Activated naive CD4-positive, alpha-beta T cell treated with anti-CD3 and anti-CD28 coated beads, Interleukin-2, amount 50 U/mL, for 72 hours (primary cell): ENCODE measurements at regions not wholly inside any gene's neighbourhood (a gene's known extent, or its start where the extent isn't known, plus 50 kb on each side); places are given as distances from the start of the nearest gene placed in this dataset.
"Not testable (repeated sequence)": the region's sequence is repeated elsewhere in the genome, so short reads cannot be mapped to it uniquely, and the experiment has no call there.

Experiments used
- ATAC-seq, 2 donors: fragments of 150-1000 bp; cut with Tn5 transposase; 2 replicates each; pipeline ENCODE4 v1.10.0; 2021; ENCODE audit warnings: mild to moderate bottlenecking in 2 of 2, moderate library complexity in 2 of 2
- DNase-seq, 2 donors: peaks; one replicate each; pipeline ENCODE4 v3.0.0; 2021 to 2022; ENCODE audit warnings: low spot score in 2 of 2
- H3K27ac Mint-ChIP-seq, 2 donors: one replicate each; pipeline ENCODE4 v1.8.0; 2022; ENCODE audit warnings: mild to moderate bottlenecking in 2 of 2, mixed read lengths in 2 of 2
- H3K36me3 Mint-ChIP-seq, 2 donors: one replicate each; pipeline ENCODE4 v1.8.0; 2022; ENCODE audit warnings: mixed read lengths in 2 of 2
- H3K9me3 Mint-ChIP-seq, 2 donors: one replicate each; pipeline ENCODE4 v1.8.0; 2022; ENCODE audit warnings: mixed read lengths in 2 of 2

DNA sequence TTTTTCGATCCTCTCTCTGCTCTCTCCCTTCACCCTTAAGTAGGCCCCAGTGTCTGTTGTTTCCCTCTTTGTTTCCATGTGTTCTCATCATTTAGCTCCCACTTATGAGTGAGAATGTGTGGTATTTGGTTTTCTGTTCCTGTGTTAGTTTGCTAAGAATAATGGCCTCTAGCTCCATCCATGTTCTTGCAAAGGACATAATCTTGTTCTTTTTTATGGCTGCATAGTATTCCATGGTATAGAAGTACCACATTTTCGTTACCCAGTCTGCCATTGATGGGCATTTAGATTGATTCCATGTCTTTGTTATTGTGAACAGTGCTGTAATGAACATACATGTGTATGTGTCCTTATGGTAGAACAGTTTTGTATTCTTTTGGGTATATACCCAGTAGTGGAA, 91.5 kb downstream of the TANC2 start:
- ATAC-seq, H3K27ac Mint-ChIP-seq, H3K9me3 Mint-ChIP-seq, DNase-seq, H3K36me3 Mint-ChIP-seq: not testable (repeated sequence)

DNA sequence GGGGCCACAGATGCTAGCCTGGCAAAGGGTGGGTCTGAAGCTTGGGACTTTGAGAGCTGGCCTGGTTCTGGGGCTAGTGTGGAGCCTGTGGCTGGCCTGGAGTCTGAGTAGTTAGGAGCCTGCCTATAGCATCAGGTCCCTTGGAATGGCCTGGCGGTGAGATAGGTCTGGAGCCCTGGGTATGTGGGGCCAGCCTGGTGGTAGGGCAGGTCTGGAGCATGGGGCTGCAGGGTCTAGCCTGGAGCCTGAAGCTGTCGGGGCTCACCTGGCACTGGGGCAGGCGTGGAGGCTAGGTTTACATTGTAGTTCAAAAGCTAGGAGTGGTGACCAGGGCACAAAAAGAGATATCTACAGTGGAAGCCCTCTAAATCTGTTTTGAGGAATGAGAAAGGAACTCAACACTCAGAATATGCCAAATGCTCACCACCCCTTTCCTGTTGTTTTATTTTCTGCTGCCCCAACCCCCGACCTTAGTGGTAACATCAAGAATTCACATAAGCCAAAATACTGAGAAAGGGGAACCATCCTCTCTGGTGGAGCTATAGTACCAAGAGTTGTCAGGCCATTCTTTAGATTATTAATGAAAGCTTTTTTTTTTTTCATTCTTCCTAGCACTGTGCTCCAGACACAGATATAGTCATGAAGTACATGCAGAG, 100.3 kb downstream of the TANC2 start:
- no peak overlapping the region for H3K27ac Mint-ChIP-seq
- H3K9me3 Mint-ChIP-seq = no peaks in the 10 kb centered on the region
- DNase-seq (no peak), ATAC-seq (no peak)
- no peaks in the 10 kb centered on the region for H3K36me3 Mint-ChIP-seq

DNA sequence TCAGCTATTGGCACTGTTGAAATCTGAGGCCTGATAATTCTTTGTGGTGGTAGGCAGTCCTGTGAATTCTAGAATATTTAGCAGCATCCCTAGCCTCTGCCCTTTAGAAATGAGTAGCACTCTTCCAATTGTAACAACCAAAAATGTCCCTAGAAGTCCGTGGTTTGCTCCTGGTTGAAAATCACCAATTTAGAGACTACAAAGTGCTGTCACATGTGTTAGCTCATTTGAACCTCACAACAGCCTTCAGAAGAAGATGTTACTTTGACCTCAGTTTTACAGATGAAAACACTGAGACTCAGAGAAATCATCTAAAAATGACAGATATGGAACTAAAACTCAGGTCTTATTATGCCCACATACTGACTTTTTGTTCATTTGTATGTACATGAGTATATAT, 103.2 kb downstream of the TANC2 start:
- no peak overlapping the region for H3K27ac Mint-ChIP-seq
- DNase-seq (no peak), ATAC-seq (peak; percentile 50 to 51)
- no peaks in the 10 kb centered on the region for H3K9me3 Mint-ChIP-seq
- H3K36me3 Mint-ChIP-seq = no peaks in the 10 kb centered on the region

DNA sequence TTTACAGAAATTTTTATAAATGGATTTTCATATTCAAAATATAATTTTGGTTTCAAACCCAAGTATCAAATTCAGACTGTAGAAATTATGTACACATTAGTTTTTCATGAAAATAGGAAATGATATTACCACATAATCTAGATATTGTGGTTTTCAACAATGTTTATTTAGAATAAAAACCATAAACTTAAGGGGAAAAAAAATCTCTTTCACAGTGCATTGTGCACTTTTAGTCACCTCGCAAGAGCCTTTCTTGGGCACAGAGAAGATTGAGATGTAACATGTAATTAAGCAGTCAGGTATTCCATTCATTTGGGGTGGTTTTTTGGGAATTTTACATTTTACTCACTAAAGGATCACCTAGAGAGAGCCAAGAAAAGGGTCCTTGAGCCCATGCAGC, 104.0 kb downstream of the TANC2 start:
- no peak overlapping the region for H3K27ac Mint-ChIP-seq
- no peak for ATAC-seq
- H3K9me3 Mint-ChIP-seq = no peaks in the 10 kb centered on the region
- no peak for DNase-seq
- H3K36me3 Mint-ChIP-seq = no peaks in the 10 kb centered on the region

DNA sequence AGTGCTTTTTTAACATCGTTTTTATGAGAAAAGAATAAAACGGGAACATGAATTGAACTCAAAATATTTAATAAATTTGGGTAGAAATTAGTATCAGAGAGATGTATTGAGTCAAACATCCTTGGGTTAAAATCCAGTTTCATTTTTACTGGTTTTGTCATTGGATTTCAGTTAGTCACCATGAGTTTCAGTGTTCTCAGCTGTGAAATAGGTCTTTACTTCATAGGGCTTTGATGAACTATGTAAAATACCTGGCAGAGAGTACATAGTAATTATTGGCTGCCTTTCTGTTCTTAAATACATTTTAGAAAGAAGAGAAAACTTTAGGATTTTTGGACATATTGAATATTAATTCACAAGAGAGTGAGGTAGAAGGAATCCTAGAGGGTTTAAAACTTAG, 105.8 kb downstream of the TANC2 start:
- ATAC-seq (peak; percentile 55 to 67), DNase-seq (no peak)
- Mint-ChIP-seq H3K36me3 (no peaks in the 10 kb centered on the region), H3K9me3 (no peaks in the 10 kb centered on the region), H3K27ac (no peak overlapping the region)

DNA sequence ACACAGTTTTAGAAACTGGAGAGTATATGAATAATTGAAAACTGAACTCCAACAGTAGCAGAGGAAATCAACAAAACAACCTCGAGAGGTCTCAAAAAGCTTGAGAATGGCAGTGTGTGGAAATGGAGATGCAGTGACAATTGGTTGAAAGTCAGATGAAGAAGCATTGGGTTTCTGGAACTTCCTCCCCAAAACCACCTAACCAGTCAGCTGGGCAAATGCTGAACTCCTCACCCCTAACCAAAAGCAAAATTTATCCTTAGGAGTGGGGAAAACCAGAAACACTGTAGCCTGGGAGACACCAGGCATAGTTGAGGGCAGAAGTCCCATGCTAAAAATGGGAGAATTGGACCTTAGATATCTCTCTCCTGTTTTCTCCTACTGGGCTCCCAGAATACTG, 109.9 kb downstream of the TANC2 start:
- Mint-ChIP-seq H3K36me3 (no peaks in the 10 kb centered on the region), H3K9me3 (no peaks in the 10 kb centered on the region), H3K27ac (no peak overlapping the region)
- DNase-seq (no peak), ATAC-seq (no peak)

DNA sequence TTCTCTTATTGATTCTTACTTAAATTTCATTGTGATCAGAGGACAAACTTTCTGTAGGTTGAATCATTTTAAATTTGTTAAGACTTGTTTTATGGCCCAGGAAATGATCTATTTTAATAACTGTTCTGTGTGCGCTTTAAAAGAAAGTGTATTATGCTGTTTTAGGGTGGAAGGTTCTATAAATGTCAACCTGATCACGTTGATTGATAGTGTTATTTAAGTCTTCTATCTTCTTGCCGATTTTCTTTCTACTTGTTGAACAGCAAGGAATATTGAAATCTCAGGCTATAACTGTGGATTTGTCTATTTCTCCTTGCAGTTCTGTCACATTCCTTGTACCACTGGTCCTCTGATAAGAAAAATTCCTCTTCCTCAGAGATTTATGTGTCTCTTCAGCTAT, 112.7 kb downstream of the TANC2 start:
- ATAC-seq = no peak
- Mint-ChIP-seq H3K27ac (no peak overlapping the region), H3K9me3 (no peaks in the 10 kb centered on the region), H3K36me3 (no peaks in the 10 kb centered on the region)
- DNase-seq = no peak

DNA sequence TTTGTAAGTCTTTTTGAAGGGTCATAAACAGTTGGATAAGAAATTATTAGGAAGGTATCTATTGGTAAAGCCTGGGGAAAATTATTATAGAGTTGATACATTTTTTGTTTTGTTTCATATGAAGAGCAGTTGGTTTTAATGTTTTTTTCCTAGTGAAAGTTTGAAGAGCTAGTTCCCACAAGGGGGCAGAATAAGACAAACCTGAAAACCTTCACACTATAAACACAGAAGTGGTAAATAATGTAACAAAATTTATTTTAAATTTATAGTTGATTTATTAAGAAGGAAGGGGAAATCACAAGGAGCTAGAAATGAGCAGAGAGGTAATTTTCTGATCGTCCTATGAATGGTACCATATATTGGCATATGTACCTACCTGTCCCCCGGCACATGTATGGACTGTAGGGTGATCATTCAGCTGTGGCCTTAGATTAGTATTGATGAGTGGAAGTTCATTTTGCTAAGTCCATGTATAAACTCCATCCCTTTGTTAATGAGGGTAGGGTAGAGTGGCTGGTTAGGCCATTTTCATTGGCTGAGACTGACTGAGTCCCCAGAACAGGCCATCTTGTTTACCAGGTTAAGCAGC, 116.3 kb downstream of the TANC2 start:
- no peak overlapping the region for H3K27ac Mint-ChIP-seq
- H3K9me3 Mint-ChIP-seq = peaks cover 0 to 9% of the 10 kb centered on the region in 2 donors
- DNase-seq (no peak), ATAC-seq (no peak)
- peaks cover 0 to 5% of the 10 kb centered on the region in 2 donors for H3K36me3 Mint-ChIP-seq

DNA sequence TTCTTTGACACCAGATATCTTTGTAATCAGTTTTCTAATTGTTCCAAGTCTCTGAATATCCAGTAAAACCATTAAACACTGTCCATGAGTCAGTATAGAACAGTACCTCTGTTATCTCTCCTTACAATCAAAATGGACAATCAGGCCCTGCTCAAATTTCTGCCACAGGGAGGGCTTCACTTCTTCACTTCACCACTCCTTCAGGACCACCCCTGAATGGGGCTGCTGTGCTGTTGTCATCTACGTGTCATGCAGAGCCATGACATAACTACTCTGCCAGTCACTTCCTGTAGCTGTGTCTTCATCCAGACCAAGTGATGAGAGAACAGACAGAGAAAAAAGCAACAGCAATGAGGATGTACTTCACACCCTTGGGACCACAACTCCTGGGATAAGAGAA, 116.9 kb downstream of the TANC2 start:
- ATAC-seq (no peak), DNase-seq (no peak)
- peaks cover 0 to 6% of the 10 kb centered on the region in 2 donors for H3K36me3 Mint-ChIP-seq
- H3K9me3 Mint-ChIP-seq = peaks cover 0 to 9% of the 10 kb centered on the region in 2 donors
- no peak overlapping the region for H3K27ac Mint-ChIP-seq

DNA sequence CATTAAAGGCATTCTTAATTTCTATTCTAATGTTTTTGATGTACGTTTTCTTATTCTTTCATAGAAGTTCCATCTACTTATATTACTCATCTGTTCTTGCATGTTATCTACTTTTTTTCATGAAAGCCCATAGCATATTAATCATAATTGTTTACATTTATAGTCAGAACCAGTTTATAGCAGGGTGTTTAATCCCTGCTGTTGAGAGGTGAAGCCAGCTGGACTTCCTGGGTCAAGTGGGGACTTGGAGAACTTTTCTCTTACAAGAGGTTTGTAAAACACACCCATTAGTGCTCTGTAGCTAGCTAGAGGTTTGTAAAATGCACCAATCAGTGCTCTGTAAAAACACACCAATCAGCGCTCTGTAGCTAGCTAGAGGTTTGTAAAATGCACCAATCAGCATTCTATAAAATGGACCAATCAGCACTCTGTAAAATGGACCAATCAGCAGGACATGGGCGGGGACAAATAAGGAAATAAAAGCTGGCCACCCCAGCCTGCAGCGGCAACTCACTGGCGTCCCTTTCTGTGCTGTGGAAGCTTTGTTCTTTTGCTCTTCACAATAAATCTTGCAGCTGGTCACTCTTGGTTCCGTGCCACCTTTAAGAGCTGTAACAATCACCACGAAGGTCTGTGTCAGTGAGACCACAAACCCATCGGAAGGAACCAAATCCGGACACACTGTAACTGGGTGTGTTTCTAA, 120.6 kb downstream of the TANC2 start:
- H3K27ac Mint-ChIP-seq = no peak overlapping the region
- DNase-seq (no peak), ATAC-seq (no peak)
- H3K9me3 Mint-ChIP-seq = peaks cover 0 to 9% of the 10 kb centered on the region in 2 donors
- peaks cover 0 to 6% of the 10 kb centered on the region in 2 donors for H3K36me3 Mint-ChIP-seq

DNA sequence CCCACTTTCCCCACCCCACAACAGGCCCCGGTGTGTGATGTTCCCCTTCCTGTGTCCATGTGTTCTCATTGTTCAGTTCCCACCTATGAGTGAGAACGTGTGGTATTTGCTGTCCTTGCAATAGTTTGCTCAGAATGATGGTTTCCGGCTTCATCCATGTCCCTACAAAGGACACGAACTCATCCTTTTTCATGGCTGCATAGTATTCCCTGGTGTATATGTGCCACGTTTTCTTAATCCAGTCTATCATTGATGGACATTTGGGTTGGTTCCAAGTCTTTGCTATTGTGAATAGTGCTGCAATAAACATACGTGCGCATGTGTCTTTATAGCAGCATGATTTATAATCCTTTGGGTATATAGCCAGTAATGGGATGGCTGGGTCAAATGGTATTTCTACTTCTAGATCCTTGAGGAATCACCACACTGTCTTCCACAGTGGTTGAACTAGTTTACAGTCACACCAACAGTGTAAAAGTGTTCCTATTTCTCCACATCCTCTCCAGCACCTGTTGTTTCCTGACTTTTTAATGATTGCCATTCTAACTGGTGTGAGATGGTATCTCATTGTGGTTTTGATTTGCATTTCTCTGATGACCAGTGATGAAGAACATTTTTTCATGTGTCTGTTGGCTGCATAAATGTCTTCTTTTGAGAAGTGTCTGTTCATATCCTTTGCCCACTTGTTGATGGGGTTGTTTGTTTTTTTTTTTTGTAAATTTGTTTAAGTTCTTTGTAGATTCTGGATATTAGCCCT, 124.5 kb downstream of the TANC2 start:
- H3K27ac Mint-ChIP-seq, ATAC-seq, DNase-seq: not testable (repeated sequence)
- H3K9me3 Mint-ChIP-seq = peaks cover 0 to 13% of the 10 kb centered on the region in 2 donors
- peaks cover 0 to 11% of the 10 kb centered on the region in 2 donors for H3K36me3 Mint-ChIP-seq

DNA sequence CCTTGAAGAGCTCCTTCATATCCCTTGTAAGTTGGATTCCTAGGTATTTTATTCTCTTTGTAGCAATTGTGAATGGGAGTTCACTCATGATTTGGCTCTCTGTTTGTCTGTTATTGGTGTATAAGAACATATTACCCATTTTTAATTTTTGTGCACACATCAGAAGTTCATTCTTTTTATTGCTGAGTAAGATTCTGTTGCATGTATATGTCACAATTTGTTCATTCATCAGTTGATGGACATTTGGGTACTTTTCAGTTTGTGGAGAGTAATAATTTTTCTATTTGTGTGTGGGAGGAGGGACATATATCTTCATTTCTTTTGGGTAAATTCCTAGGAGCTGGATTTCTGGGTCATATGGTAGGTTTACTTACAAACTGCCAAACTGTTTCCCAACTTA, 125.9 kb downstream of the TANC2 start:
- H3K27ac Mint-ChIP-seq, DNase-seq, ATAC-seq, H3K9me3 Mint-ChIP-seq: not testable (repeated sequence)
- peaks cover 0 to 10% of the 10 kb centered on the region in 2 donors for H3K36me3 Mint-ChIP-seq

DNA sequence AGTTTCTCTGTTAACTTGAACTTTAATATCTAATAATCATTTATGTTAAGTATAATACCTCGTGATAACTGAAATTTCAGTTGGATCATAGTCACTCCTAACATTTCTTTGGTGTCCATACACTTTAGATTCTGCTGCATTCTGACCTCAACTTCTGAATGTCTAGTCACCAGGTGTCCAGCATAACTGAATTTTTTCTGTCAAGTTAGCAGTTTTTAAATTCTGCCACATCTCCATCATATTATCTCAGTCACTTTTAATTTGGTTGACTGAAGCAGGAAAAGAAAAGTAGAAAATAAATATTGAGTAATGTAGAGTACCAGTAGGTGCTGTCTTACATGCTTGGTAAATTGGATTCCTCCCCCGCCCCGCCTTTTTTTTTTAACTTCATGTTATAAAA, 128.6 kb downstream of the TANC2 start:
- Mint-ChIP-seq H3K27ac (no peak overlapping the region), H3K9me3 (peaks cover 0 to 4% of the 10 kb centered on the region in 2 donors), H3K36me3 (peaks cover 0 to 5% of the 10 kb centered on the region in 2 donors)
- ATAC-seq = no peak
- no peak for DNase-seq

DNA sequence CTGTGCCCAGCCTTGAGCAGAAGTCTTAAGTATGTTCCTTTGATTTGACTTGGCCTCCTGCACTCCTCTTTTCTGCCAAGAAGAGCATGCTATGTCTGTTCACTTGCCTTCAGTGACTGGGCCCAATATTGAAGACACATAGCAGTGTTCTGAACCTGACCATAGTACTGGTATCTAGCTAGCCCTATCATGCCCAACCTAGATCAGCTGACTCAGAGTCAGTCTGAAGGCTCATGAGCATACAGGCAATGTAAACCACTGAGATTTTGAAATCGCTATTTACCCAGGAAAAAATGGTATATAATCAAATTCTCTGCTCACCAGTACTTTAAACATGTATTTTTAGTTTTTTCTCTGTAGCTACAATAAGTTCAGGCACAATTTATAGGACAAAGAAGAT, 129.4 kb downstream of the TANC2 start:
- ATAC-seq (no peak), DNase-seq (no peak)
- Mint-ChIP-seq H3K9me3 (peaks cover 0 to 4% of the 10 kb centered on the region in 2 donors), H3K27ac (no peak overlapping the region), H3K36me3 (peaks cover 0 to 5% of the 10 kb centered on the region in 2 donors)

DNA sequence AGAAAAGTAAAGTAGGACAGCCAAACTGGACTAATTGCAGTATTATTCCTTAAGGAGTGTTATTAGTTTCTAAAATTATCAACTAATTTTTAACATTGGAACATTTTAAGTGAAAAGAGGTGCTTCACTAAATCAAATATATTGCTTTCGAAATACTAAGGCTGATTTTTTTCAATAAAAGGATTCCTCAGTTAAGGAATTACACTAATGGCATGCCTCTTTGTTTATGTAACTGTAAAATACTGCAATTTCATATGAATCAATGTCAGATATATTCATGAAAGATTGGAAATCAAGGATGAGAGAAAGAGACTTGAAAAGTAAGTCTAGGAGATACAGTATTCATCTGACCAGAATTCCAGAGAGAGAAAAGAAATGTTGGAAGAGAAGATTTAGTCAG, 129.8 kb downstream of the TANC2 start:
- no peak overlapping the region for H3K27ac Mint-ChIP-seq
- DNase-seq (no peak), ATAC-seq (no peak)
- H3K9me3 Mint-ChIP-seq = peaks cover 0 to 4% of the 10 kb centered on the region in 2 donors
- peaks cover 0 to 5% of the 10 kb centered on the region in 2 donors for H3K36me3 Mint-ChIP-seq

DNA sequence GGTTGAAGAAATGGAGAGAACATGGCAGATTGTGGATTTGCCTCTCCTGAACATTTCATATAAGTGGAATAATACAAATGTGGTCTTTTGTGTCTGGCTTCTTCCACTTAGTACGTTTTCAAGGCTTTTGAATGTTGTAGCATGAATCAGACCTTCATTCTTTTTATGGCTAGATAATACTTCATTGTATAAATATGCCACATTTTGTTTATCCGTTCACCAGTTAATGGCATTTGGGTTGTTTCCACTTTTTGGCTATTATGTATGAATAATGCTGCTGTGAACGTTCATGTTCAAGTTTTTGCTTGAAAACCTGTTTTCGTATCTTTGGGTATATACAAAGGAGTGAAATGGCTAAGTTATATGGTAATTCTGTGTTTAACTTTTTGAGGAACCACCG, 130.4 kb downstream of the TANC2 start:
- Mint-ChIP-seq H3K9me3 (peaks cover 0 to 4% of the 10 kb centered on the region in 2 donors), H3K36me3 (peaks cover 1 to 5% of the 10 kb centered on the region in 2 donors), H3K27ac (no peak overlapping the region)
- DNase-seq = no peak
- ATAC-seq = no peak

DNA sequence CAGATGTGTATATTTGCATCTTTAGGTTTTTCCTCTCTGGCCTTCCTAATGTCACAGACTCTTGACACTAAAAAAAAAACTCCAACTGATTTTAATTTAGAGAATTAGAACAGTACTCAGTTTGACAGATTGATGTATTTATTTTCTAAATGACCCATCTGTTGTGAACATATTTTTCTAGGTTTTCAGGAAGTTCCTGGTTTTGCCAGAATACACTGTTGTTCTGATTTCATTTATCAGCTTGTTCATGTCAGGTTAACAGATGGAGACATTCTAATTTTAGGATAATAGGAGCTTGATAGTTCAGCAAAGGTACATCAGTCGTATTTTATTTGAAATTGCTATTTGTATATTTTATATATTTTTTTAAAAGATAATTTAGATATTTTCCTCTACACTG, 133.4 kb downstream of the TANC2 start:
- no peak overlapping the region for H3K27ac Mint-ChIP-seq
- DNase-seq (no peak), ATAC-seq (no peak)
- peaks cover 5 to 6% of the 10 kb centered on the region in 2 donors for H3K36me3 Mint-ChIP-seq
- H3K9me3 Mint-ChIP-seq = no peaks in the 10 kb centered on the region
